HG03039 (cell line): ENCODE measurements at regions not wholly inside any gene's neighbourhood (a gene's known extent, or its start where the extent isn't known, plus 50 kb on each side); places are given as distances from the start of the nearest gene placed in this dataset.
A peak's percentile ranks its signal among the peaks of the same experiment; 100 is the strongest.

Source experiments
- ATAC-seq: cut with Tn5 transposase; IDR thresholded peaks from one replicate; pipeline ENCODE4 v1.9.1; 2021; ENCODE audit warnings: mild to moderate bottlenecking, moderate library complexity; ENCODE audit not compliant: unreplicated experiment

DNA sequence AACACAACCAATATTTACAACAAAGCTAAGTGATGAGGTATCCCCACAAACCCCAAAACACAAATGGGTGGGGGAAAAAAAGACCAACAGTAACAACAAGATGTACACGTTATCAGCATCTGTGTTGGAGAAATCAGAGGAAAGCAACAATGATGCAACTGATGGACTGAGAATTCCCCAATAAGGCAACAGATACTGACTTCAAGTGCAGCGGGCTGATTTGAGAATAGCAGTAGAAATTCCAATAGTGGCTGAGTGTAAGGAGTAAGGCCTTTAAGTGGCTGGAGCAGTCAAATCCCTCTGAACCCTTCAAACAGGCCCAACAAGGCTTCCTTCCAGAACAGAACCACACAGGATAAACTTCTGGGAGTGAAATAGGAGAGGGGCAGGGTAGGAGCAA is 97.6 kb downstream of the TM2D1 start:
- ATAC-seq, result no peak

- no peak for ATAC-seq
Observed at GRCh38 chr1:61626816-61627215, 98.1 kb downstream of the TM2D1 start.

DNA sequence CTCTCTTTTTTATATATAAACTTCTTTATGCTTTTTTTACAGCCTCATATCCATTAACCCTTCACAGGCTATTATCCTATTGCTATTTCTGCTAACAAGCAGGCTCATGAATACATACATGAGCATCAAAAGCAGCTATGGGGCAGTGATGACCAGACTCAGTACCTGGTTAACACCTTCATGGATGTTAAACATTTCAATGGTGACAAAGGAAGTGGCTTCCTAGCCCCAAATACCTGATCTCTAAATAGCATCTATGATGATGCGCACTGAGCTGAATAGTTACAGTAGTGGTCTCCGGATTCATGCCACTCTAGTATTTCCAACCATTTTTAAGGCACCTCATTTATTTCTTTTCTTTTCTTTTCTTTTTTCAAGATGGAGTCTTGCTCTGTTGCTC is 101.1 kb downstream of the TM2D1 start:
- no peak for ATAC-seq

DNA sequence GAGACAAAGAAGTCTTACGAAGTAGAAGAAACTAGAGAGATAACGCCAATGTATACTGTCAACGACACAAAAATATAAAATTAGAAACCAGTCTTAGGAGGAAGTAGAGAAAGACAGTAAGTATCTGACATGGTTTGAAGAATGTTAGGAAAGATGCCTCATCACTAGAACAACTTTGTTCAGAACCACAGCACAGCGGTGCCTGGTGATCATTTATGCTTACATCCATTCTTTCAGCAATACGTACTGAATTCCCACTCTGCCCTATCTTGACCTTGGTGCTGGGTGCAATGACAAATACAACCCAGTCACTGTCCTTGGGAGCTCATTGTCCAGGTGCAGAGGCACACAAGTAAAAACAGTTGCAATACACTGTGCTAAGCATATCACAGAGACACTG is 104.4 kb downstream of the TM2D1 start:
- no peak for ATAC-seq

- no peak for ATAC-seq
Observed at GRCh38 chr1:61618755-61619154, 106.2 kb downstream of the TM2D1 start.

DNA sequence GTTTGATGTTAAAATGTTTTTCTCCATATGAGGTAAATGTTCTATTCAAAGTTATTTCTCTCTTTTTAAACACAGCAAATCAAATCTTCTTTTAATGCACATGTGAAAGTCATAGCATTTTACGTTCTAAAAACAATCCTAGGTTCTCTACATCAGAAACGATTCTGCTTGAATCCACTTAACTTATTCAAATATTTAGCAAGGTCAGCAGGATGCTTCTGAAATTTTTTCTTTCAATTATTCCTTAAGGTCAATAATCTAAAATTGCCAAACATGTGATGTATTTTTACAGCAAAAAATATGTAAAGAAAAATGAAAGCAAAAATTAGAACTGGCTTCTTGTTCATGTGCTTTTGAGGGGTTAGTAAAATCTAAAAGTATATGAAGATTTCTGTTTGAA is 106.7 kb downstream of the TM2D1 start:
- ATAC-seq, result no peak

GRCh38 chr1:61616830-61617229 is 108.1 kb downstream of the TM2D1 start:
- ATAC-seq, result no peak

GRCh38 chr1:61612602-61613001 is 112.3 kb downstream of the TM2D1 start:
- ATAC-seq, result no peak

- no peak for ATAC-seq
Observed at GRCh38 chr1:61609040-61609439, 115.9 kb downstream of the TM2D1 start.

DNA sequence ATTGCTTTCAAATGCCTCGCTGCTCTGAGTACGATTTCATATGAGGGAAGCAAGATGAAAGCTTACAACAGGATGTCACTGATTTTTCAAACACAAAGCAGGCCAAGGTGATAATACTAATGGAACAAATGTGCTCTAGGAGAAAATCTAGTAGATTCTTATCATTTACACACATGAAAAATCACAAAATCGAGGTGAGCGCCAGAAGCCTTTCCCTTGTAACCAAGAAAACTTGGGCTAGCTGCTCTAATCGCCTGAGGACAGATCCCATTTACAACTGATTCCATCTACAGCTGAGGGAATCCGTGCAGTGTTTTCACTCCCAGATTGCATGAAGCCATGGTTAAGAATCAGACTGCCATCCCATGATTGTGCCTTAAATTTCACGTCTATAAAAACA is 117.5 kb downstream of the TM2D1 start:
- no peak for ATAC-seq

DNA sequence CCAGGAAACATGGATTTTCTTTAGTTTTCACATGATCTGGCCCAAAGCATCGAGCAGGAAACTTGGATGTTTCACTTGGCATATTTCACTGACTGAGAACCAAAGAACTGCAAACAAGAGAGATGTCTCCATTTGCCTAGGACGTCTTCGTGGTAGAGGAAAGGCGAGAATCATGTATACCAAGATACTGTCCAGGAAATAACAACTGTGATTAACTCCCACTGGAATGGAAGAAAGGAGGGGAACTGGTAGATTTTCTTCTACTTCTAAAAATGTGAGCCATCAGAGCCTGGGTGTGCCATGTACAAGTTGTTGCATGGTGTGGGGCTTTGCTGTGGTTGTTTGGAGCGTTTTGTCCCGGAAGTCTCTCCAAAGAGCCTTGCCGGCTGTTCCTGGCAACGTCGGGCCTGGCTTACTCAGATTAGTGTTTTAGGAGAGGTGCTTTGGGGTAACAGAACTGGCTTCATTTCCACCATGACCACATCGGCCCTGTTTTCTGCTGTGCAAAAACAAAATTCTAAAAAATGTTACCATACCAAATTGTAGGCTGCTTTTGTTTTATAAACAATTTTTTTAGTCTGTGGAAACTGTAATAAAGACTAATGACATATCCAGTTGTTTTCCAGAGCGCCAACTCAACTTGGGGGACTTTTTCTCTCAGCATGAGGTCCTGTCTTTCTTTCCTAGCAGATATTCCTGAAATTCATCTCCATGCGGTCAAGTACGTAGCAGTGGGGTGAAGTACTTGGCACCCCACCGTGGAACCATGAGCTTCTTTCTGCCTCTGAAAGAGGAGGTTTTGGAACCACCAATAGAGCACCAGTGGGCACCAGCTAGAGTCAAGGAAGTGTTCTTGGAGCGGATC is 118.3 kb downstream of the TM2D1 start:
- no peak for ATAC-seq

DNA sequence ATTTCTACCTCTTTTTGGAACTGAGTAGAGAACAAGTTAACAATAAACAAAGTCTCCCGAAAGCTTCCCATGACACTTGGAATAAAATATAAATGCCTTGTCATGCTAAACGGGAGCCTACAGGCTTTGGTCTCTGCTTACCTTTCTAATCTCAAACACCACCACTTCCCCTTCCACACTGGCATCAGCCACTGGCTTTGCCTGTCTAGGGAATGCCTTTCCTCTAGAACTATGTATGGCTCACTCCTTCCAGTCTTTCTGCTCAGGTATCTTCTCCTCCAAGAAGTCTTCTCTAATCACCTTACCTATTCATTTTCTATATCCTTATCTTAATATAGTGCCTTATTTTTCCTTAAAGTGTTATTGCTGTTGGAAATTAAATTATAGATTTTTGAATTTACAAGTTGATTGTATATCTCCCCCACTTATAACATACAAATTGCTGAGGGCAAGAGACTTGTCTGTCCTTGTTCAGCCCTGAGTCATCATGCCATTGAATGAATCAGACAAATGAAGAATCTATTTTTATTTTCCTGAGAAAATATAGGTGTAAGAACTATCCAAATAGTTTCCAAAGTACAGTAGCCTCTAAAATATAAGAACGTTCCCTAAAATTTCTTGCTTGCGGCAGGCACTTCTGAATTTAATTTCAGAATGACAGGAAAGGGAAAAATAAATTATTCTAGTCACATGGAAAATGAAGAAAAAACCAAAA is 119.2 kb downstream of the TM2D1 start:
- ATAC-seq, result no peak

DNA sequence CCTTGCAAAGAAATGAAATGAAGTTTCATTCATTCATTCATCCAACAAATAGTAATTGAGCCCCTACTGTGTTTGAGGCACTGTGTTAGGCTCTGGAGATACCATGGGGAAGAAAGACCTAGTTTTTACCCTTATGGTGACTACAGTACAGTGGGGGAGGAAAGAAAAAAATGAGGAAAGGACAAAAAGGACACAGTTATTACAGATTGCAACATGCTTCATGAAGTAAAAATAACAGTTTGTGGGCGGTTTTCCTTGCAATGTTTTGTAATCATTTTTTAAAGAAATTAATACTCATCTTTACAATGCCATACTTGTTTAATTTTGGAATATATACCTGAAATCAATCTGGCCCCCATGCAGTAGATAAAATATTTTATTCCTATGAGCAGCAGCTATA is 120.3 kb downstream of the TM2D1 start:
- ATAC-seq, result no peak

- no peak for ATAC-seq
Observed at GRCh38 chr1:61604261-61604660, 120.7 kb downstream of the TM2D1 start.

DNA sequence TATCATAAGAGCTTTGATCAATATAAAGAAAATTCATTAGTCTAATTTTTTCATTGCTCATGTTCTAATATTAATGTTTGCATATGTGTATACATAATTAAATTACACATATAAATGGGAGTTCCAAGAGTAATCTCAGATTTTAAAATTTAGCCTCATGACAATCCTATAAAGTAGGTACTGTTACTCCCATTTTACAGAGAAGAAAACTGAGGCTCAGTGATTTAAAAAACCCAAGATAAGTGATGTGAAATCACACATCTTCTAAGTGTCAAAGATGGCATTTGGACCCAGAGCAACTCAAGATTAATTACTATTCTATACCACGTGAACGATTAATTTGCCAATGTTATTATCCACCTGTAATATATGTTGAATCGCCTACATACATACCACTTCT is 122.3 kb downstream of the TM2D1 start:
- no peak for ATAC-seq

GRCh38 chr1:61597601-61598000 is 127.3 kb downstream of the TM2D1 start:
- no peak for ATAC-seq

- ATAC-seq, result no peak
Observed at GRCh38 chr1:61593331-61593730, 131.6 kb downstream of the TM2D1 start.

GRCh38 chr1:61591351-61591750 is 133.6 kb downstream of the TM2D1 start:
- ATAC-seq, result no peak

DNA sequence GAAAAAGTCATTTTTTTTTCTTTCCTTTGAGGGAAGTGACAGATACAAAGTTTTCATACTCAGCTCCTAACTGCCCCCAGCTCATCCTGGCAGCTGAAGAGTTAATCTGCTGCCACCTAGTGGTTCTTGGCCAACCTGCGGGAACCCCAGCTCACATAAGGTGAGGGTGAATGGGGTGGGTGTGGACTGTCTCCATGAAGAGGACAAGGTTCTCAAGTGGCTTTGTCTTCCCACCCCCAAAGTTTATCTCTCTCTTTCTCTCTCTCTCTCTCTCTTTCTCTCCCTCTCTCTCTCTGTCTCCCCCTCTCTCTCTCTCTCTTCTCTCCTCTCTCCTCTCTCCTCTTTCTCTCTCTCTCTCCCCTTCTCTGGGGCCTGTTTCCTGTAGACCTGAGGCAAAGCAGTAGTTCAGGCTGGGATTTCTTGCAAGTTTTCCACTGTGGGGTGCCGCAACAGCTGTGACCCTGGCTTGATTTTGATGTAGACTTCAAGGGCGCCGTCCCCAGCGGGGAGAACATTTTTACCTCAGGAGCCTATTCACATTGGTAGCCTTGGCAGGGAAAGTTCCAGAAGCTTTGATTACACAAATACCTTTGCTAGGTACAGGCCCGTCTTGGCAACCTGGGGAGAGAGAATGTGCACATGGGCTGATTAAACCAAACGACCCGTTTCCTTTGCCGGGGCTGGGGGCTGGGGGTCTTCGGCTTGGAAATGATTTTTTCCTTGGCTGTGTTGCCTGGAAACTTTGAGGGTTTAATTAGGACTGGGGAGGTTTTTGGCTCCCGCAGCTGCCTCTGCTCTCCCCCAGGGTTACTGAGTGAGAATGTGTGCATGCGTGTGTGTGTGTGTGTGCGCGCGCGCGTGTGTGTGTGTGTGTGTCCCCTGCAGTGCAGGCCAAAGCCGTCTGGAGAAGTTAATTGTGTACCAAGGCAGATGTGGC is 135.9 kb downstream of the TM2D1 start:
- peak; percentile 91 for ATAC-seq

DNA sequence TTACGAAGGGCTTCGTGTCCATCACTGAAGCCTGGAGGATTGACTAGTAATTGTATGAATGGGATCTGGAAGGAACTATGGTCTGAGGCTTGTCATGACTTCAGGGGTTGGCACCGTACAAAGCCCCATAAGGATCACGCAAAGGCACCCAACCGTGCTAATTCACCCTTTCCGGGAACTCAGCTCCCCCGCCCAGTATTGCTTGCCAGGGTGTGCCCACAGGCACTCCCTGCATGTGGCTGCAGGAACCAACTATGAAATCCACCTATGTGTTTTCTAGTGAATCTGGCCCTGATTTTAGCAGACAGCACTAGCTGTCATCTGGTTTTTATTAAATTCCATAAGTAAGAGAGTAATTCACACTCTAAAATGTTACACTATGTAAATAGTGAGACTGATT is 139.2 kb downstream of the TM2D1 start:
- ATAC-seq, result no peak

DNA sequence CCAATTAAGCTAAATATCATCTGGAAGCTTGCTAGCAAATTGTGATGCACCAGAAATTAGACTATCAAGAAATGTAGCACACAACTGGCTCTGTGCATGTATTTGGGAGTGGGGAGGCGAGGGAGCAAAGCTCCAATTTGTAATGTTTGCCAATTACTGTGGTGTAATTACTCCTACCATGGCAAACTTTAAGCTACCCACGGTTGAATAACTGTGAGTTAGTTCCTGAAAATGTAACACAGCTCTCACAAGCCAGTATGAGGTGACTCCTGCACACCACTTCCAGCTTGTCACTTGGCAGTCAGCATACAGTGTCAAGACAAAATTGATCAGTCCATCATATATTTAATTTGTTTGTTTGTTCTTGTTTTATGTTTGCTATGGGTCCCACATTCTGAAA is 141.2 kb downstream of the TM2D1 start:
- no peak for ATAC-seq
